GM18502 (cell line): ENCODE measurements at regions not wholly inside any gene's neighbourhood (a gene's known extent, or its start where the extent isn't known, plus 50 kb on each side); places are given as distances from the start of the nearest gene placed in this dataset.

Experiments used
- ATAC-seq: cut with Tn5 transposase; IDR thresholded peaks from one replicate; pipeline ENCODE4 v1.9.1; 2021; ENCODE audit warnings: mild to moderate bottlenecking; ENCODE audit not compliant: unreplicated experiment, poor library complexity

DNA sequence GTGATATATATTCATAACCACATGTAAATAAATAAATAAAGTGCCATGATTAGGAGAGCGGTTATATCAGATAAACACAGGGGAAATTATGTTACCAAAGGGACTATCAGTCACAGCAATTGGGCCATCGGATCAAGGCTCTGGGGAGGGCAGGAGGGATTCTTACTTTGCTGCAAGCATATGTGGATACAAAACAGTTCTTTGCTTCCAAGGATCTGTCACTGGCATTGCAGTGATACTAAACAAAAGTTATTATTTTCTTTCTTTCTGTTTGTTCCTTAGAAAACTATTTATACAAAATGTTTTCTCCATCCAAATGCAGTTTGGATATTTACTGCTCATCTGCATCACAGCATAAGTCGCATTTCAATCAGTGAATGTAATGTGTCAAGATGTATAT is 188.4 kb upstream of the MGMT start:
- no peak for ATAC-seq

DNA sequence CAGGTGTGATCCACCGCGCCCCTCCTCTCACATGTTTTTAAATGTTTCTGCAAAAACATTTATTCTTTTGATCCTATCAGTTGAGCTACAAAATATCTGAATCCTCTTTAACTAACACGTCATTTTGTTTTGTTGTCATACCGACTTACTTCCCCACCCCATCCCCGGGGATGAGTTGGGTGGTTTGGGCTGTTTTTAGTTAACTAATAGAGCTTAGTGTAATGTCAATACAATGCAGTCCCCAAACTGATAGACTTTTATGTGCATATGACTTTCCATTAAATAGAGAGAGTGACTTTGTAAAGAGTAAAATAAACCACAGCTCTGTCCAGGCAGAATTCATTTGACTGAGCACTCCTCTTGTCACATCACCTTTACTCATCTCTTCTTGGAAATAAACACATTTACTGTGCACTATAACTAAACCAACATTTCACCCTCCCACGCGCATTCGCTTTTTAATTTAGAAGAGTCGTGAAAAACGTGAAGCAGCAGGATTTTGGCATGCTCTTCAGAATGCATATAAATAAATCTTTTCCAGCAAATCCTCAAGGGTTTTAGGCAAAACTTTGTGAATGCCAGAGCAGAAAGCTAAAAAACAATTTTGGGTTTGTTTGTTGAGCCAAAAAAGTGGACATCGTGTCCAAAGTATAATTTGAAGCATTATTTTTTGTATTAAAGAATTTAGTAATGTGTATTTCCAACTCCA is 187.4 kb upstream of the MGMT start:
- ATAC-seq: no peak

DNA sequence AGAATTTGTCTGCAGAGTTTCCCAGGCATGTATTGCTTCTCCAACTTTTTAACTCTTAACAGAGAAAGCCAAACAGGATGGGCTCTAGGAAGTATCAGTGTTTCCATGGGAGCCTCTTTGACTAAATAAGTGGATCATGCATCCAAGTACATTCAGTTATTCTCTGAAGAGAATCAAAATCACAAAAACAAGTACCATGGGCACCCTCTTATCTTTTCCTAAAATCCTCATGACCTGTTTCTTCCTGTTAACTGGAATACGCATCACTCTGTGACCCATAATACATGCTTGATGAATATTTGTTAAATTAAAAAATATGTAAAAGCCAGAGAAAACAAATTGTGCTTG is 186.9 kb upstream of the MGMT start:
- no peak for ATAC-seq

DNA sequence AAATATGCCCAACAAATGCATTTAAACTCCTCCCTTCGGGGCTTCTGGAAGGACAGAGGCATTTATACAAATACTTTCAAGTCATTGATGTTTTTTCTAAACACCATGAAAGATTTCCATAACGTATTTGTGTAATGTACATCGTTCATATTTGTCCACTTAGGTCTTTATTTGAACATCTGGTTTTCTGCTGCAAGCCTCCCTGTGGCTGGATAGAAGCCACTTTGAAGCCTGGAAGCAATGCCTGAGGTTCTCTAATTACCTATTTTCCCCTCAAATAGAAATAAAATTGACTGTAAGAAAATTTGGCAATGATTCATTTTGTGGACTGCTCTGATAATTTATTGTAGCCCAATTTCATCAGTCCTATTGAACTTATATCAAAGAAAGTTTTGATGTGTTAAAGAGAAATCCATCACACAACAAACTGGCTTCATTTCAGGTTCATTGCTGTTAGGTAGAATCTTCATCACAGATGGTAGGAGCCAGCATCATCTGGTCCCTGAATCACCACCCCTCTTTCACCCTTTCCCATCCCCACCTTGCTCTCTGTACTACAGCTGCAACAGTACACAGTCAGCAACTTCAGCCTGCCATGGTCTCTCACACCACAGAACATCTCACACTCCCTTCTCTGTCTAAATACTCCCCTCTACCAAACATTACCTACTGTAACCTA is 186.0 kb upstream of the MGMT start:
- no peak for ATAC-seq

DNA sequence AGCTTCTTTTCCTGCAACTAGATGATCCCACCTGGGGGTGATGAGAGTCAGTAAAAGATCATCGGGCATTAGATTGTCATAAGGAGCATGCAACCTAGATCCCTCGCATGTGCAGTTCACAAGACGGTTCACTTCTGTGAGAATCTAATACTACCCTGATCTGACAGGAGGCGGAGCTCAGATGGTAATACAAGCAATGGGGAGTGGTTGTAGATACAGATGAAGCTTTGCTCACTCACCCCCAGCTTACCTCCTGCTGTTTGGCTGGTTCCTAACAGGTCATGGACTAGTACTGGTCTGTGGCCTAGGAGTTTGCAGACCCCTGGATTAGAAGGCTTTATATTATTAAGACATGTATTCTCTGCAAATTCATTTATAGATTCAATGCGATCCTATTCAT is 181.6 kb upstream of the MGMT start:
- no peak for ATAC-seq

DNA sequence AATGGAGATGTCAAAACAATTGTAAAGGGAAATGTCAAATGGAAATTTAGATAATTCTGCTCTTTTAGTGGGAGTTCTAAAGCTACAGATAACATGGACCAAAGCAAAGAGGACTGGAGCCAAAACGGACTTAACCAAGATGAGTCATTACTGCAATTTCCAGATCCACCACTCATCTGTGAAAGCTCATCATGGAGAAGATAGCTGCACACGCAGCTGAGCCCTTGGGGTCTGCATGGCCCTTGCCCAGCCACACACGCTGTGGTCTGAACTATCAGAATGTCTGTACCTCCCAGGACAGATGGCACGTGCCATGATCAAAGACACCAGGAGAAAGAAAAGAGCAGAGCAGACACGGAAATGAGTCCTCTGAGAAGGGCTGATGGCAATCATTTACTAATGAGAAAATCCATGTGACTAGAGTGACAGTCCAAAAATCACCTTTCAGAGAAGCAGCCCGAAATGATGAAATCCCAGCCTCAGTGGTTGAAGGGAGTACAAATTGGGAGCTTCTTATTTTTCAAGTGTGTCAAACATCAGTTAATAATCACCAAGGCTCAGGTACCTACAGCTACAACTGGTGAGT is 177.9 kb upstream of the MGMT start:
- no peak for ATAC-seq

DNA sequence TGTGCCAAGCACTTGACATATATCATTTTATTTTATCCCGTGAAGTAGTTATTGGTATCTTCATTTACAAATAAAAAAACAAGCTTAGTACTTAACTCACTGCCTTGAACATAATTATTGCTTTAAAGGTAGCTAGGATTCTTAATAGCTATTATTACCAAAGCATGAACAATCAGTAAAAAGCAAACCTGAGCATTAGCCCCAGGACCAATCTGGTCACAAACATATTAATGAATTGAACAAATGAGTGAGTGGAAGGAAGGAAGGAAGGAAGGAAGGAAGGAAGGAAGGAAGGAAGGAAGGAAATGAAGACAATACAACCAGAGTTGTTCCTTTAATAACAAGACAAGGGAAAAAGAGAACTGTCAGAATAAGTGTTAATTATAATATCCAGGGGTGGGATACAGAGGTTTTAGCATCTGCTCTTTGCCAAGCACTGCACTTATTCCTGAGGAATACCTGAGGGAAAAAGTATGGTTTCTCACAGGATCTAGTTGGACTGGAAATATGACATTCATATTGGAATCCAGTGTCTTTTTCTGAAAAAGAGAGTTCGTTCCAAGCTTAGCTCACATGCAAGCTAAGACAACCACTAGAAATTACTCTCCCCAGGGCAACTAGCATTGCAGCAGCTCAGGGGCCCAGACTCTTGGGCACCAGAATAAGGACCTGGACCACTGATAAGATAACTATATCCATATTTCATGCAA is 172.9 kb upstream of the MGMT start:
- ATAC-seq: no peak

DNA sequence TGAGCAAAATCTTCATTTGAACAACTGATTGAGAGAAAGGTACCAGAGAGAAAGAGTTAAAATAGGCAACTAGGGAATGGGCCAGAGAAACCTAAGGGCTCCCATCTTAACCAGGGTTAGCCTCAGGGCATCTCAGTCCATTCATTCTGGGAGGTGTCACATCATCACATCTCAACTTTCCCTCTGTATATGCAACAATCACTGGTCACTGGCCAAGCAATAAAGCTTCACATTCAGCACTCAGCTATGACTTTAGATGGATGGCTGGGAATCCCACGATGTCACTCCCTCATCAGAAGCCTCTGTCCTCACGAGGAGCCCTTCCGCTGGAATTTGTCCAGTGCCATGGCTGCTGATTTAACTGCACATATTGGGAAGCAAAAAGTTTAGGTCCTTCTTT is 172.1 kb upstream of the MGMT start:
- ATAC-seq: no peak

DNA sequence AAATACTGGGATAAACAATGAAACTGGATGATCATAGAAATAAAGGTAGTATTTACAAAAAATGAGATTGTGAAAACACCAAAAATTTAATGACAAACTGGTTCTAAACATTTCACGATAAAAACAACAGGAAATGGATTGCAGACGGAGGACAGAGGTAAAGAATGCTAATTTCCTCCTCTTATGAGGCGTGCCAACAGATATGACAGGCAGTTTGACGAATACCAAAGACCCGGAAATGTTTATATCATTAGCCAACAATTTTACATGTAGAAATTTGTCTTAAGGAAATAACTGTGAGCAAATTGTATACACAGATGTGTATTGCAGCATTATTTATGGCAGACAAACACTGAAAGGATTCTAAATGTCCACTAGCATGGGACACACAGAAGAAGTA is 162.0 kb upstream of the MGMT start:
- ATAC-seq: no peak

DNA sequence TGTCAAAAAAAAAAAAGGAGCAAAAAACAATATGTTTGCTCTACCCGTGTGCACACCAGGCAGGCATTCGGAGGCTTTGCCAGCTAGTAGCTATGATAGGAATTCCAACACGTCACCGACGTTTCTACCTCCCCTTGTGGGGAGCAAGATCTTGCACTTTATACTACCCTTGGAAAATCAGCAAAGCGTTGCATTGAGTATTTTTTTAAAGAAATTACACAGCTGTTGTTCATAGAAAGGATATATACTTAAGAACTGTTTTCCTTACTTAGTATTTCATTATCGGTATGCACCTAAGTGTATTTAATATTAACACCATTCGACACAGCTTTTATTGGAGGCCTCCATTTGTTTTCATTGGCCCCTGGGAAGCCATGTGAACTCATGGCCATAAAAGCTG is 159.9 kb upstream of the MGMT start:
- ATAC-seq: no peak

DNA sequence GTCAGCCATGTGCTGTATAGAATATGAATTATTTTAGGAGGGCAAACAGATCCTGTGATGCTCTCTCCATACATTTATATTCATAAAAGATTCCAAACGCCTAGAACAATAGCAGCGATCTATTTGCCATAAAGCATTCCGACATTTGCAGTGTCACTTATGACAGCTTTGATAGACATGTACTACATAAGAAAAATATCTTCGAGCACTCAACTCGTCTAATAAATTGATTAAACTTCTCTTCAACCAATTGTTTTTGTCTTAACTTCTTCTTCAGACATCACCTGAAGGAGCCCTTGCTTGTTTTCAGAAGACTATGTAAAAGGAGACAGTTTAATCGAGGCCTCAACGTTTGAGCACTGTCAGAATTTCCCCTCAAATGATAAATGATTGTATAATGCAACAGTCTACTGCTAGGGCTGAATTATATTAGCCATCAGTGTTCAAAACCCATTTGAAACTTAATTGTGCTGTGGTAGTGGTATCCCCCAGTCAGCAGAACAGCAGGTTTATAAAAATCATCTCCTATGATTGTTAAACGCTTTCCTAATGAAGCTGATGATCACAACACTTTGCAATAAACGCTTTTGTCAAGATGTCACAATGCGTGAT is 158.0 kb upstream of the MGMT start:
- no peak for ATAC-seq

DNA sequence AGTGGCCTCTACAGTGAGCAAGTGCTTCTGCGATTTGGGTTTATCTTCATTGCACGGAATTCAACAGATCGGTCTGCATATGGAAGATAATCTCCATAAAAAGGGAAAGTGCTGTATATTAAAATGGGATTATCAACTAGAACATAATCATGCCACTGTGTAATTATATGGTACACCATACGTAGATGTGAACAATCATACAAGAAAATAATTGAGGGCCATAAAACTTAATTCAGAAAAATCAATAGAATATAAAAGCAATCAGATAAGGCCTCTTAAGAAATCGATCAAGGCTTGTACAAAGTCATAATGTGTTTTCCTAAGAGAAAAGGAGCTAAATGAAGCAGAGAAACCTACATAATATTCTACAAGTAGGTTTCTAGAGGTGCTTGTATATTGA is 157.5 kb upstream of the MGMT start:
- ATAC-seq: no peak

DNA sequence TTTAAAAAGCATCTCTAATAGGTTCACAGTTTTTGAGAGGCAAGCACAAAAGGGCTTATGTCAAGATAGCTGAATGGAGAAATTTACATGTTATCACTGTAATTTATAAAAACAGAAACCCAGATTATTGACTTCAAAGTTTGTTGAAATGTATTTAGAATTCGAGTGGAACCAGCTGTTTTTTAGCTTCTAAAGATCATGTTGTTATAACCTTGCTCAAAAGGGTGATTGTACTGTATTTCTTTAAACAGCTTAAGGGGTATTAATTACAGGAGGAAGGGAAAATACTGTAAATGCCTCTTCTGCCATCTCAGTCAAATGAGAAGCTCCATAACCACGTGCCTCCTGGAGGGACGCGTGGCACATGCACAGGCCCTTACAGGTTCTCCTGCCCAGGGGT is 156.2 kb upstream of the MGMT start:
- ATAC-seq: no peak

DNA sequence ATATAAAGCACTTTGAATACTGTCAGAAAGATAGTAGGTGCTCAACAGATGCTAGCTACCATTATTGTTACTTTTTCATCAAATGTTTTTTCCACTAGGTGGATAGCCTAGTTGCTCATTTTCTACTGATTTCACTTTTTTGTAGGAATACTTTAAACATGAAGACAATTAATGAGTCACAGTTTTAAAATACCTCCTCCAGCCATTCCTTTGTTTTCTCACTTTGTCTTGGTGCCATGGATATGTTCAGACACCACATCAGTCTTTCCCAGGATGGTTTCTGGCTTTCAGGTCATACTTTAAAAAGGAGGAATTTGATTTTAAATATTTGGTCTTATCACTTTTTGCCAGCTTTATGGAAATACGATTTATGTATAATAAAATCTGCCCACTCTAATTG is 147.1 kb upstream of the MGMT start:
- ATAC-seq: no peak

DNA sequence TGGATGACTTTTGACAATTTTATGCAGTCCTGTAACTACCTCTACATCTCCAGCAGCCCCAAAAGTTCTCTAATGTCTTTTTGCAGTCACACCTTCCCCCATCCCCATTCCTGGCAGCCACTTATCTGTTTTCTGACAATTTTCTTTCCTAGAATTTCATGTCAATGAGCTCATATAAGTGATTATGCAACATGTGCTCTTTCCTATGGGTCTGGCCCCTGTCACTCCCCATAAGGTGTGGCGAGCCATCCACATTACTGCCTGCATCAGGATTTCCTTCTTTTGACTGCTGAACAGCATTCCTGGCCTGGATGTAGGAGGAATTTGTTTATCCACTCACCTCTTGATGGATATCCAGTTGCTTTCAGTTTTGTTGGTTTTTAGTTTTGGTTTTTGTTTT is 146.7 kb upstream of the MGMT start:
- ATAC-seq: no peak

DNA sequence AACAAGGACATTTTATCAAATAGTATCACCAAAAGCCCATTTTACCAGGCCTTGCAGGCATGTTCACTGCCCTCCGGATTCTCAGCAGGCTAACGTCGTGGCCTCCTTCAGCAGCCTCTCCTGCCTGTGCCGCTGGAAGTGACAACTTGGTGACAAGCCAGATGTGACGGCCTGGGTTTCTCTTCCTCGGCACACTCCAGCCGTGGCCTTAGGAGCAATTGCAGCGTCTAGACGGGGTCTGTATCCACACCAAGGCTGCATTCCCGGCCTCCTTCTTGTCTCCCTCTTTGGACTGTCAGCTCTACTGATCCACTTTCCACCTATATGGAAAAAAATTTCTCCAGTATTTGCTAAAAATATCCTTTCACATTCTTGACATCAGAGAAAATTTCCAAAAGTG is 145.3 kb upstream of the MGMT start:
- ATAC-seq: no peak

DNA sequence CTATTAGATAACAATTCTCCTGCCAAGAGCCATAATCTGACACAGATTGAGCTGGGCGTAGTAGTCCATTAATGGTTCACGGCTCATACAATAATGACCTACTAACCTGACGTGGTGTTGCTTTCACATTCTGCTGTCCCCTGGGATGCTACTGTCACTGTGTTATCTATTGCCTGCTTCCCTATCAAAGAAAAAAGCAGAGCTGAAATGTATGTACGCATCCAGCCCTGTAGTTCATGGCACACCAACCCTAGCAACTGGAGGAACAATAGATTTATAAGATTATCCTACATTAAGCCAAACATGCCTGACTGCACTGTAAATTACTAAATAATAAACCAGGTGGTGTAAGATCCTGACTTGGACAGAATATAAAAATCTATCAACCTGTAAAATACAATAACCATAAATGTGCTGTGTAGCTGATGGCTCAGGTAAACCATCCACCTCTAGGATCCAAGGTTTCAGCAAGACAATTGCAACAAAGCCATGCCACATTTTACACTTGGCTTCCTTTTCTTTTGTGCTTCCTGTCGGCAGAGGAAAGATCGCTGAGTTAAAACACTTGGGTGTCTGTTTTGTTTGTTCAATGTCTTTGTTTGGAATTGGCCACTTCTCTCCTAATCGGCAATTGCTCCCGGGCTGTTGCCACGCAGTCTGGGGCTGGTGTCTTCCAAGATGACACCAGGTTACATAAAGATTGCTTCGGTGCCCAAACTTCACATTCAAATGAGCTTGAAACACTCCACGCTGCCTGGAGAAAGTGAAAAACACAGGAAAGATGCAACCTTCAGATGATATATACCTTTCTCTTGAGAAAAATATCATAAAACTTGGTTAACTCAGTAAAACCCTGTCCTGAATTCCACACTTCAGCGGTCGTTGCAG is 143.9 kb upstream of the MGMT start:
- no peak for ATAC-seq

DNA sequence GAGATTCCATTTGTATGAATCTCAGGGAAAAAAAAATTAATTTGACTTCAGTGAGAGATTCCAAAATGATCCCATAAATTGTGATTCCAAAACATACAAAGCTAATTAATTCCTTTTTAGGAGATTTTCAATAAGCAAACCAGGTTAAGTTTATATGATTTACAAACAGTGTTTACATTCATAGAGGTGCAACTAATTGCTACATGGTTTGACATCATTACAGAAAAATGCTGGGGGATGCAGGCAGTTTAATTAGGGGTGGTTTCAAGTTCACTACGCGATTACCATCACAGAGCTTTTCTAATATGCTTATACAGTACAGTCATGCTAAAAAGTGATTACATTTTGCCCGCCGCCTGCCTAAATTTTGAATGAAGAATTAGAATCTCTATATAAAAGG is 143.2 kb upstream of the MGMT start:
- no peak for ATAC-seq

DNA sequence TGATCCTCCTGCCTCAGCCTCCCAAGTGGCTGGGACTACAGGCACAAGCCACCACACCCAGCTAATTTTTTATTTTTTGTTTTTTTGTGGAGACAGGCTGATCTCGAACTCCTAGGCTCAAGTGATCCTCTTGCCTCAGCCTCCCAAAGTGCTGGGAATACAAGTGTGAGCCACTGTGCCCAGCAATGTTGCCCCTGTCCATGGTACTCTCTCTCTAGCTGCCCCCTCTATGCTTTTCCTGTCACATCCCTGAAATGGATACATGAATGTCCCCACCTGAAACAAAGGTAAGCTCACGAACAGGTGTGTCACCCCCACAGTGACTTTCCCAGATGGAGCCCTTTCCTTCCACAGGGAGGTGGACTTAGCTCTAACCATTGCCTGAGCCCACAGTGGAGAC is 141.1 kb upstream of the MGMT start:
- no peak for ATAC-seq

DNA sequence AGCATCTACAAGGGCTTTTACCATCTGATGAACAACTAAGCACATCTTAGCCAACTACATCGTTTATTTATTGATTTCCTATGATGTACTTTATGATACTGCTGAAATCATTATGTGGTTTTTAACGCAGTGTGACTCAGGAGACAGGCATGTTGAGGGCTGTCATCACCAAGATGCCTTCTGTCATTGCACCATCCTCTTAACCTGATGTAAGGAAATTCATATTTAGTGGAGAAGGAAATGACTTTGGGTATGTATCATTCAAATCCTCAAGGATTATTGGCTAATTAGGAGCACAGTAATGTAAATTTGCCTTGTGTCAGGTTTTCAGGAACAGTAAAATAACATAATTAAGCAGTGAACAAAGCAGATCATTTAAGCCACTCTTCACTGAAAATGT is 138.5 kb upstream of the MGMT start:
- no peak for ATAC-seq
